ENCODE measurements at regions not wholly inside any gene's neighbourhood (a gene's known extent, or its start where the extent isn't known, plus 50 kb on each side); places are given as distances from the start of the nearest gene placed in this dataset.

- in situ Hi-C loops (cut with MboI; ENCODE audit: low pct_unique_long_range_greater_than_20kb in 2 of 9, low sequenced_read_pairs in 9 of 9, unreplicated experiment in 9 of 9): no loop called here
- Histone ChIP-seq H3K4me3 (no peak overlapping the region), H3K4me1 (replicated peaks in 1 of 2) (no peaks in the 10 kb centered on the region), H3K27ac (no peak overlapping the region)
- no peak for ATAC-seq (replicated peaks in 6 of 8)
- 0 to 100% (median 51%) methylated on average over 2 to 5 of the region's 5 CpGs; no CpG with 5 or more reads in 1 of the 10 experiments for WGBS, 10 experiments
These were observed 50.9 kb upstream of the ZNF354B start for GRCh38 chr5:178808886-178809285.

DNA sequence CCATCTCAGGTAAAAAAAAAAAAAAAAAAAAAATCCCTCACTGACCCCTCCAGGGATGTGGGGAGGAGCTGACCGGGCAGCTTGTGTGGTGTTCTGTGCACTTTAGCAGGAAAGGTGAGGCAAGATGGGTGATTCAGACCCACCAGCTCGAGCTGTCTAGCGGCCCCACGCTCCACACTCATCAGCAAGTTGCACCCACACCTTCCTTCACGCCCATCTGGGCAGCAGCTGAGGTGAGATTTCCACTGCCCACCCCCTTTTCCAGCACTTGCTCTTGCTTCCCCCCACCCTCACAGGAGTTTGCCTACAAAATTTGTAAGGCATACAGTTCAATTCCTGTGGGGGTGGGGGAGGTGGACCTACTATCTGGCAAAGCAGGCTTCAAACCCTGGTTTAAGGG, 58.7 kb upstream of the ZNF354B start:
- ATAC-seq (replicated peaks in 6 of 8): no peak
- WGBS, 10 experiments: 40 to 50% methylated on average over 1 to 2 of the region's 5 CpGs; no CpG with 5 or more reads in 8 of the 10 experiments
- Histone ChIP-seq H3K4me3 (no peak overlapping the region), H3K4me1 (replicated peaks in 1 of 2) (no peaks in the 10 kb centered on the region), H3K27ac (no peak overlapping the region)
- in situ Hi-C loops (cut with MboI; ENCODE audit: low pct_unique_long_range_greater_than_20kb in 2 of 9, low sequenced_read_pairs in 9 of 9, unreplicated experiment in 9 of 9): no loop called here

- ATAC-seq (replicated peaks in 6 of 8): no peak
- no peak overlapping the region for H3K4me3 ChIP-seq
These were observed 62.0 kb upstream of the ZNF354B start for GRCh38 chr5:178797546-178798440.

GRCh38 chr5:178797101-178797521, 62.6 kb upstream of the ZNF354B start:
- Histone ChIP-seq H3K4me3 (no peak overlapping the region), H3K4me1 (replicated peaks in 1 of 2) (no peaks in the 10 kb centered on the region), H3K27ac (no peak overlapping the region)
- in situ Hi-C loops (cut with MboI; ENCODE audit: low pct_unique_long_range_greater_than_20kb in 2 of 9, low sequenced_read_pairs in 9 of 9, unreplicated experiment in 9 of 9): no loop called here
- WGBS, 10 experiments: 31 to 93% (median 90%) methylated on average over 2 to 5 of the region's 12 CpGs; no CpG with 5 or more reads in 7 of the 10 experiments
- no peak for ATAC-seq (replicated peaks in 6 of 8)

More at GRCh38 chr5:178797546-178798440, 62.0 kb upstream of the ZNF354B start:
- in situ Hi-C loops (cut with MboI; ENCODE audit: low pct_unique_long_range_greater_than_20kb in 2 of 9, low sequenced_read_pairs in 9 of 9, unreplicated experiment in 9 of 9): no loop called here
- Histone ChIP-seq H3K27ac (no peak overlapping the region), H3K4me1 (replicated peaks in 1 of 2) (no peaks in the 10 kb centered on the region)
- 8 to 100% (median 38%) methylated on average over 1 to 12 of the region's 19 CpGs; no CpG with 5 or more reads in 1 of the 10 experiments for WGBS, 10 experiments

DNA sequence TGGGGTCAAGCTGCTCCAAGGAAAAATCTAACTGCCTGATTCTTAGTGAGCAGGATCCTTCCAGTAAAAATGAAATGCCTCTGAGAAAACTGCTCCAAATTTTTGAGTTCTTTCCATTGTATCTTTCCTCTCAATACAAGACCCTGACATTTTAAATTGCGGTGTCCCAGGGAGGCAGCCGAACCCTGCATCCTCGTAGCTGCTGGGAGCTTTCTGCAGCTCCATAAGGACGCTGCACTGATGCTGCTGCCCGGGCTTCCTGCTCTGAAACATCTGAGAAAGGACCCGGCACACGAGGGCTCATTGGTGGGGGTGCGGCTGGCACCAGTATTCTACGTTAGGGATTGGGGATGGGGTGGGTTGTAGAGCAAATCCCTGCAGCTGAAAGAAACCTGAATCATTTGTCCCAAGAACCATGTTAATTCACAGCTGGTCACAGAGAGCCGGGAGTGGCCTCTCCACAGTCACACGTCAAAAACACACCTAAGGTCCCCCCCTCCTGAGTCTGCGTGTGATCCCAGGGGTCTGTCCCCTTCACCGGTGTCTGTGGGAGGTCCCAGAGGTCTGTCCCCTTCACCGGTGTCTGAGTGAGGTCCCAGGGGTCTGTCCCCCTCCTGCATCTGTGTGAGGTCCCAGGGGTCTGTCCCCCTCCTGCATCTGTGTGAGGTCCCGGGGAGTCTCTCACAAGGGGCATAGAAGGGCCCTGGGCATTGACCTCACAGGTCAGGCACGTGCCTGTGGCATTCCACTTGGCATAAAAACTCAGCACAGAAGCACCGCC, 63.4 kb upstream of the ZNF354B start:
- no peak for ATAC-seq (replicated peaks in 6 of 8)
- H3K27ac ChIP-seq: no peak overlapping the region
- 0 to 82% (median 53%) methylated on average over 1 to 7 of the region's 17 CpGs; no CpG with 5 or more reads in 2 of the 10 experiments for WGBS, 10 experiments
- no peak overlapping the region for H3K4me3 ChIP-seq
- in situ Hi-C loops (cut with MboI; ENCODE audit: low pct_unique_long_range_greater_than_20kb in 2 of 9, low sequenced_read_pairs in 9 of 9, unreplicated experiment in 9 of 9): no loop called here
- no peaks in the 10 kb centered on the region for H3K4me1 ChIP-seq (replicated peaks in 1 of 2)

DNA sequence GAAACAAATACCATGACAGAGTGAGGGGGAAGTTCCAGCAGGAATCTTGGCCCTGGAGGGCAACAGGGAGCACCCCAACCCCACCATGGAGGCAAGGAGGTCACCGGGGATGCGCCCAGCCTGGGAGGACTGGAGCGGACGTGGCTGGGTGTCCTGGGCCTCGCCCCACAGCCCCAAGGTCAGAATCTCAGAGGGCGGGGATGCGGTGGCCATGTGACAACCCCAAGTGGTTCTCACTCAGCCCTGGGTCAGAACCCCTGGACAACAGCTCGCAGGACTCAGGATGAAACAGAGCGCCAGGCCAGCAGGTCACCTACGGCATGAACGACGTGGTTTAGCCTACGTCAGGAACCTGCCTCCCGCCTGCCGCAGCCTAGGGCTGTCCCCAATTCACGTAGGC, 64.0 kb upstream of the ZNF354A start:
- H3K27ac ChIP-seq: no peak overlapping the region
- no peak overlapping the region for H3K4me3 ChIP-seq
- H3K4me1 ChIP-seq (replicated peaks in 1 of 2): no peaks in the 10 kb centered on the region
- in situ Hi-C loops (cut with MboI; ENCODE audit: low pct_unique_long_range_greater_than_20kb in 2 of 9, low sequenced_read_pairs in 9 of 9, unreplicated experiment in 9 of 9): no loop called here
- ATAC-seq (replicated peaks in 6 of 8): no peak
- WGBS, 10 experiments: 73 to 100% (median 80%) methylated on average over 1 to 9 of the region's 16 CpGs; no CpG with 5 or more reads in 5 of the 10 experiments

DNA sequence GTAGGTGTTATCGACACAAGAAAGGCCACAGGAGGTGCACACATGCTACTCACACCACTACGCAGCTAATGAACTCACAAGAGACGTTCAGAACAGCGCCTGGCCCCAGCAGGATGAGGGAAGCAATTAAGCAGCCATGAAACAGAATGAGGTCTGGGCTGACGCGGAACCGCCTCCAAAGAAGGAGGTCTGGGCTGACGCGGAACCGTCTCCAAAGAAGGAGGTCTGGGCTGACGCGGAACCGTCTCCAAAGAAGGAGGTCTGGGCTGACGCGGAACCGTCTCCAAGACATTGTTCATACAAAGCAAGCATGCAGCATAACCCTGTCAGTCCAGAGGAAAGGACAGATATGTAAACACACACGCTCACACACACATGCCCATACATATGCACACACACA, 63.2 kb upstream of the ZNF354A start:
- 0 to 91% (median 82%) methylated on average over 1 to 7 of the region's 17 CpGs; no CpG with 5 or more reads in 5 of the 10 experiments for WGBS, 10 experiments
- H3K27ac ChIP-seq: no peak overlapping the region
- in situ Hi-C loops (cut with MboI; ENCODE audit: low pct_unique_long_range_greater_than_20kb in 2 of 9, low sequenced_read_pairs in 9 of 9, unreplicated experiment in 9 of 9): no loop called here
- no peak for ATAC-seq (replicated peaks in 6 of 8)
- no peak overlapping the region for H3K4me3 ChIP-seq
- H3K4me1 ChIP-seq (replicated peaks in 1 of 2): no peaks in the 10 kb centered on the region

- Histone ChIP-seq H3K4me3 (no peak overlapping the region), H3K27ac (no peak overlapping the region), H3K4me1 (replicated peaks in 1 of 2) (no peaks in the 10 kb centered on the region)
- 20 to 80% (median 60%) methylated on average over 1 to 7 of the region's 12 CpGs; no CpG with 5 or more reads in 4 of the 10 experiments for WGBS, 10 experiments
- peak in 1 of 8 experiments; percentile 57 for ATAC-seq (replicated peaks in 6 of 8)
- in situ Hi-C loops (cut with MboI; ENCODE audit: low pct_unique_long_range_greater_than_20kb in 2 of 9, low sequenced_read_pairs in 9 of 9, unreplicated experiment in 9 of 9): no loop called here
These were observed 62.7 kb upstream of the ZNF354A start for GRCh38 chr5:178793151-178793550.

GRCh38 chr5:178791976-178792375, 61.5 kb upstream of the ZNF354A start:
- ATAC-seq (replicated peaks in 6 of 8): no peak
- in situ Hi-C loops (cut with MboI; ENCODE audit: low pct_unique_long_range_greater_than_20kb in 2 of 9, low sequenced_read_pairs in 9 of 9, unreplicated experiment in 9 of 9): no loop called here
- H3K4me1 ChIP-seq (replicated peaks in 1 of 2): no peaks in the 10 kb centered on the region
- 60 to 100% (median 78%) methylated on average over 1 to 3 of the region's 6 CpGs; no CpG with 5 or more reads in 6 of the 10 experiments for WGBS, 10 experiments
- H3K27ac ChIP-seq: no peak overlapping the region
- H3K4me3 ChIP-seq: no peak overlapping the region

DNA sequence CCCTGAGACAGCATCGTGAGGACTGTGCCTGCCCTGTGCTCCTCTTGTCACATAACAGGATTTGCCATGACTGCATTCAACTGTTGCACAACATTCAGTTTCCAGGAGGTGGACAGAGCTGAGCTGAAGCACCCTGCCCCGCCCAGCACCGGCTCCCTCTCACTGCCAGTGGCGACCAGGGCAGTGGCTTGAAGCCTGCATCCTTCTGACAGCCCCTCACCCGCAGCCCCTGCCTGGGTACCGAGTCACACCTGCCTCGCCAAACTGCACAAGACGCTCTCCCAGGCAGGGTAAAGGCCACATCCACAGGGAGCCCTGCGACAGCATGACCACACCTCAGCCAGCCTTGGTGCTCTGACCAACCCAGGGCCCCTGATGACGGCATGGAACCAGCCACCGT, 59.9 kb upstream of the ZNF354A start:
- Histone ChIP-seq H3K4me3 (no peak overlapping the region), H3K4me1 (replicated peaks in 1 of 2) (no peaks in the 10 kb centered on the region), H3K27ac (no peak overlapping the region)
- in situ Hi-C loops (cut with MboI; ENCODE audit: low pct_unique_long_range_greater_than_20kb in 2 of 9, low sequenced_read_pairs in 9 of 9, unreplicated experiment in 9 of 9): no loop called here
- ATAC-seq (replicated peaks in 6 of 8): no peak
- WGBS, 10 experiments: 39 to 87% (median 74%) methylated on average over 2 to 6 of the region's 11 CpGs; no CpG with 5 or more reads in 6 of the 10 experiments

DNA sequence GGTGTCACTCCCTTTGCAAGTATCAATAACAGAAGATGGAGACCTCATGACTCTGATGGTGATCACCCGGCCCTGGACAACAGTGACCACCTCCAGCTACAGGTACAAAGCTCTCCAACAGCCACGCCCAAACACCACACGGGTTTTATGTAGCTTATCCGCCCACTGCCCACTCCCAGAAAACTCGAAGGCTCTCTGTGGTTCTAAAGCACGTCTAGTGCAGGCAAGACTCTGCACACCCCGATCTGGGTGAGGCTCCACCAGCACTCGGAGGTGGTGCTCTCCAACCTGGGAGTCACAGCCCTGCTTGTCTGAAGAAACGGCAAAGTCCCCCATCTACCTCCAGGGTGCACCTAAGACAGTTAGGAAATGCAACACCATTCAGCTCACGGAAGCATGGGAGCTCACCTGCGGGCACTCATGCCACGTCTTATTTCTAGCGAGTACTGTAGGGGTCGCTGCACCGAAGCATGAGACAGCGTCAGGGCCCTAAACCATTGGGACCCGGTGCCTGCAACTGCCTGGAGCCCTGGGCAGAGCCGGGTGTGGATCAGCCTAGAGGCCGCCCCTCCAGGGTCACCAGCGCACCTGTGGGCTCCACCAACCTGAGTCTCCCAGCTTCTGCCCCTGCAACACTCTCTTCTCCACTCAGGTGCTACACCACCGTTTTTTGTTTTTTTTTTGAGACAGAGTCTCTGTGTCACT, 58.1 kb upstream of the ZNF354A start:
- Histone ChIP-seq H3K4me3 (no peak overlapping the region), H3K27ac (no peak overlapping the region), H3K4me1 (replicated peaks in 1 of 2) (no peaks in the 10 kb centered on the region)
- no peak for ATAC-seq (replicated peaks in 6 of 8)
- WGBS, 10 experiments: 50 to 93% (median 68%) methylated on average over 2 to 12 of the region's 21 CpGs; no CpG with 5 or more reads in 4 of the 10 experiments
- in situ Hi-C loops (cut with MboI; ENCODE audit: low pct_unique_long_range_greater_than_20kb in 2 of 9, low sequenced_read_pairs in 9 of 9, unreplicated experiment in 9 of 9): no loop called here

DNA sequence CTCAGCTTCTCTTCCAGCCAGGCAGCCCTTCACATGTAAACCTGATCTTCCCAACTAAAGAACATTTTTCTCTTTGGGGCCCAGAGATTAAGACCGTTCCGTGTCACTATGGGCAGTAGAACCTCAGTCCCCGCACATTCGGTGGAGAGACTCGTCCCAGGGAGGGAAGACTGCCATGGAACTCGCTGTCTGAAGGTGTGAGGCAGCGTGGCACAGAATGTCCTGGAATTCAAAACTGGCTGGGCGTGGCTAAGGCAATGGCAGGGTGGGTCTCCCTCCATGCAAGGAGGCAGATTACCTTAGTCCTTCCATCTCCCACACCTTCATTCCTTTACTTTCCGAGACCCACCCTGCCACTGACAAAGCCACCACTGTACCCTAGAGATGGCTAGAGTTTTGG, 57.4 kb upstream of the ZNF354A start:
- Histone ChIP-seq H3K4me1 (replicated peaks in 1 of 2) (no peaks in the 10 kb centered on the region), H3K4me3 (no peak overlapping the region), H3K27ac (no peak overlapping the region)
- no peak for ATAC-seq (replicated peaks in 6 of 8)
- in situ Hi-C loops (cut with MboI; ENCODE audit: low pct_unique_long_range_greater_than_20kb in 2 of 9, low sequenced_read_pairs in 9 of 9, unreplicated experiment in 9 of 9): no loop called here
- WGBS, 10 experiments: 41 to 100% (median 80%) methylated on average over 1 to 5 of the region's 9 CpGs; no CpG with 5 or more reads in 3 of the 10 experiments
